GM19328 (cell line): ENCODE measurements at regions not wholly inside any gene's neighbourhood (a gene's known extent, or its start where the extent isn't known, plus 50 kb on each side); places are given as distances from the start of the nearest gene placed in this dataset.

Source experiments
- ATAC-seq: cut with Tn5 transposase; IDR thresholded peaks from one replicate; pipeline ENCODE4 v1.9.1; 2021; ENCODE audit warnings: mild to moderate bottlenecking, moderate library complexity; ENCODE audit not compliant: unreplicated experiment

GRCh38 chr10:43981232-43981631 is 332.6 kb upstream of the ZNF32 start:
- no peak for ATAC-seq

DNA sequence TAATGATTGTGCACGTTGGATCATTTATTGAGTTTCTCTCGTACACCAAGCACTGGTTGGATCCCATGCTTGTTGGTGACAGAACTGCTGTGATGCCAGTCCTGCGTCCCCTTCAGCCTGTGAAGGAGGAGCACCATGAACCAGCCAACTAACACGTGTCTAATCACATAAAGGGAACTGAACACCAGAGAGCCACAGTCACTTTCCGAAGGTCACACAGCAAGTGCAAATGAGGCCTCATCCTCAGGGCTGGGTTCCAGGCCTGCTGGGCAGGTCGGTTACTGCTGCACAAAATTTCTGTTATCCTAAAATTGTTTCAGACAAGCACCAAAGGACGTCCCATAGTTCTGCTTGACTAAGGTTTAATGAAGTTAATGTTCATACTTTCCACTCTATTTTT is 332.0 kb upstream of the ZNF32 start:
- no peak for ATAC-seq

GRCh38 chr10:43980313-43980712 is 331.6 kb upstream of the ZNF32 start:
- ATAC-seq = no peak

DNA sequence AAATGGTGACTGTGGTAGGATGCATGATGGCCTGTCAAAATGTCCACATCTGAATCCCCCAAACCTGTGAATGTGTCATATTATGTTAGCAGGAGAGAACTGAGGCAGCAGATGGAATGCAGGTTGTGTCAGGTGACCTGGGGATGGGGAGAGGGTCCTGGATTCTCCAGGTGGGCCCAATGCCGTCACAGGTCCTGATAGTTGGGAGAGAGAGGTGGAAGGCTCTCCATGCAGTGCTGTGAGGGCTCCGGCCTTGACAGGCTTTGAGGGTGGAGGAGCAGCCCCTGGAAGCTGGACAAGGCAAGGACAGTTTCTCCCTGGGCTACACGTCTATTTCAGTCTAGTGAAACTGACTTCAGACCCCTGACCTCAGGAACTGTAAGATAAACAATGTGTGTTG is 330.9 kb upstream of the ZNF32 start:
- ATAC-seq = no peak

DNA sequence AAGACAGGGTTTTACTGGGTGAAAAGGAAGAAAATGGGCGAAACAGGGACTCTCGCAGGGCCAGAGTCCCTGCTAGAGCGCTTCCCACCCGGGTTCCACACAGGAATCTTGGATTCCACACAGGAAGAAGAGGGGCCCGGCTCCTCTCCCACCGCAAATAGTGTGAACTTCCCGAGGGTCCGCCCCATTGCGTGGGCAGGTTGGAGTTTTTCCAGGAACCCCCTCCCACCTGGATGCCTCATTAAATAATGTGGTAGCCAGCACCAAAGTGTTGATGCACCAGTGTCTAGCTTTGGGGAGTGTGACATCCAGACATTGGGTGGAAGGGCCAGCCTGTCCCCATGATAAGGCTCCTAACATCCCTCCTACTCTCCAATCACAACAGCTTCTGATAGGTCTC is 330.3 kb upstream of the ZNF32 start:
- ATAC-seq = no peak

DNA sequence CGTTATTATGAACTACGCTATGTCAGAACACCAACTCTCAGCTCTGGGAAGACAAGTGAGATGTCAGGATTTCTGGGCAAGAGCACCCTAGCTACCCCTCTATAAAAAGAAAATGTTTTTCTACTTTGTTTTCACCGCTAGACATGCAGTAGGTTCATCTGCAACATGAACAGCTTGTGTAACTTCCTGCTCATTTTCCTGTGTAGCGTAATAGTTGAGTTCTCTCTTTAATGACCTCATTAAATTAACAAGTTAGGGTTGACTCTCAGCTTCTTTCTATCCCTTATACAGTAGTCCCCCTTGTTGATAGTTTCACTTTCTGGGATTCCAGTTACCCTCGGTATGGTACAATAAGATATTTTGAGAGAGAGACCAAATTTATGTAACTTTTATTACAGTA is 329.4 kb upstream of the ZNF32 start:
- no peak for ATAC-seq

DNA sequence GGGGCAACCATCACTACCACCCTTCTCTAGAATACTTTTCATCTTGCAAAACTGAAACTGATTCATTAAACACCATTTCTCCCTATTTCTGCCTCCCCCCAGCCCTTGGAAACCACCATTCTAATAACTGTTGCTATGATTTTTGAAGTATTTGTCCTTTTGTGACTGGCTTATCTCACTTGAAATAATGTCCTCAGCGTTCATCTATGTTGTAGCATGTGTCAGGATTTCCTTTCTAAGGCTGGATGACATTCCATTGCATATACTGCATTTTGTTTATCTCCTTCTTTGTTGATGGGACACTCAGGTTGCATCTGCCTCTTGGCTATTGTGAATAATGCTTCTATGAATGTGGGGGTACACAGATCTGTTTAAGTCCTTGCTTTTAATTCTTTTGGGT is 327.6 kb upstream of the ZNF32 start:
- ATAC-seq = no peak

GRCh38 chr10:43973801-43974200 is 325.1 kb upstream of the ZNF32 start:
- no peak for ATAC-seq

GRCh38 chr10:43972976-43973647 is 324.4 kb upstream of the ZNF32 start:
- ATAC-seq = no peak

DNA sequence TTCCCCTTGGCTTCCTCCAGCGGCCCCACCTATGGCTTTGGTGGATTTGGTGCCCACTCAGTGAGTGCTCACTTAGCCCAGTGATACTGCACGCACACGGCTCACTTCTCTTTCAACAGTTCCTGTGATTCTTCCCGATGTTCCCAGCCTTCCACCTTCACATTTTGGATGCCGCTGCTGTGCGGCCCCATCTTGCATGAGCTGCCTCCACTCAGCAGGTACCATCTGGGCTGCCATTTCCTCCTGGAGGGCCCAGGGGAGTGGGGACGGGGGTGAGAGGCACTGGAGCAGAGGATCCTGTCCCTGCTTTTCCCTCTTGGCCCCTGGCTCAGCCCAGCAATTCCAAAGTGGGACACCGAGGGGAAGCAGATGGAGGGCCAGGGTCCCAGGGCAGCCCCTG is 323.3 kb upstream of the ZNF32 start:
- no peak for ATAC-seq

DNA sequence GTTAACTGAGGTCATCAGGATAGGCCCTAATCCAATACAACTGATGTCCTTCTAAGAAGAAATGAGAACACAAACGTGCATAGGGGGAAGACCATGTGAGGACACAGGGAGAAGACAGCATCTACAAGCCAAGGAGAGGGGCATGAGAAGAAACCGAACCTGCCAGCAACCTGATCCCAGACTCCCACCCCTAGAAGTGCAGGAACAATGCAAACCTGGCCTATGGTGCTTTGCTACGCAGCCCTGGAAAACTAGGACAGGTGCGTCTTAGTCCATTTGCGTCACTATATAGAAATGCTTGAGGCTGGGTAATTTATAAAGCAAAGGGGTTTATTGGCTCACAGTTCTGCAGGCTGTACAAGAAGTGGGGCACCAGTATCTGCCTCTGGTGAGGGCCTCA is 322.6 kb upstream of the ZNF32 start:
- no peak for ATAC-seq

GRCh38 chr10:43970717-43971116 is 322.0 kb upstream of the ZNF32 start:
- no peak for ATAC-seq

- no peak for ATAC-seq
Observed at GRCh38 chr10:43970018-43970698, 321.5 kb upstream of the ZNF32 start.

DNA sequence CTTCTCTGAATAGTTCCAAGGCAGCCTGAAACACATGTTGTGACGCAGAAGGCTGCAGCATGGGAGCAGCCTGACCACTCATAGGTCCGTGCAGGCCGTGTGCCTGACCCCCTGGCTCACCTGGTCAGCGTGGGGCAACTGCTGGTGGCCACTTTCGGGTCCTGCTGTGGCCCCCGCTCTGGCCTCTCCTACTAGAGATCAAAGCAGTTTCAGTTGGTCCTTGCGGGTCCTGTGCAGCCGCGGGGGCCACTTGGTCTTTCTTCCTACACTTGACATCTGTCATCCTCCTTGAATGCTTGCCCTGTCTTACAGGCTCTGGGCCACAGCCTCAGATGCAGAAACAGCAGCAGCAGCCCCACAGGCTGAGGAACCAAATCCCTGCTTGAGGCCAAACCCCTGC is 320.8 kb upstream of the ZNF32 start:
- no peak for ATAC-seq

DNA sequence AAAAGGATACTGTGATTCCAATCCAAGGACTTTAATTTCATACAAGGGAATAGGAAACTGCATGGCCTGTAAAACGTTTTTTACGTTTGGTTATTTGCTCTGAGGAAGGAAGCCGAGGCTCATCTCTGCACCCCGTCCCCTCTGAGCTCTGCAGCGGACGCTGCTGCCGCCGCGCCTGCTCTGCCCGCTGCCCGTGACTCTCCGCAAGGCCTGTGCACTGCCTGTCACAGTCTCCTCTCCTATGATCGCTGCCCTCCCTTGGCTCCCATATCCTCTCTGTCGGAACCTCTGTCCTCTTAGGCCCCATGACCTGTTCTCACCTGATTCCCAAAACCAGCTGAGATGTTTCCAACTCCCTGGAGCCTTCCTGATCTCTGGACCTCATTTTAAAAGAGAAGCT is 320.3 kb upstream of the ZNF32 start:
- ATAC-seq = no peak

DNA sequence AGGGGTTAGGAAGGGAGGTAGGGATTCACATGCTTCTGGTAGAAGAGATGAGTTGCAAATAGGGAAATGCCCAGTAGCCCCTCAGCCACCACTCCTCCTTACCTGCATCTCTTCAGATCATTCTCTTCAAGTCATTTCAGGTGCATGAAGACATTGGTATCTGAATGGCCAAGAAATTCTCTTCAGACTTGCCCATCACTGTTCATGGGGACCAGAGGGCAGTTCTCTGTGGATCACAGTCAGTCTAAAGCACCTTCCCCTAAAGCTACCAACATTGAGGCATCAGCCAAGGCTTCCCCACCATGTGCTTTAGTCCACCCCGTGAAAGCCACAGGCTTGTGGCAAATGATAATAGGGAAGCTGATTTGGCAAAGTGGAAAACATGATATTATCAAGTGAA is 319.4 kb upstream of the ZNF32 start:
- no peak for ATAC-seq

GRCh38 chr10:43966571-43966965 is 317.9 kb upstream of the ZNF32 start:
- ATAC-seq = no peak

GRCh38 chr10:43965918-43966570 is 317.4 kb upstream of the ZNF32 start:
- no peak for ATAC-seq

DNA sequence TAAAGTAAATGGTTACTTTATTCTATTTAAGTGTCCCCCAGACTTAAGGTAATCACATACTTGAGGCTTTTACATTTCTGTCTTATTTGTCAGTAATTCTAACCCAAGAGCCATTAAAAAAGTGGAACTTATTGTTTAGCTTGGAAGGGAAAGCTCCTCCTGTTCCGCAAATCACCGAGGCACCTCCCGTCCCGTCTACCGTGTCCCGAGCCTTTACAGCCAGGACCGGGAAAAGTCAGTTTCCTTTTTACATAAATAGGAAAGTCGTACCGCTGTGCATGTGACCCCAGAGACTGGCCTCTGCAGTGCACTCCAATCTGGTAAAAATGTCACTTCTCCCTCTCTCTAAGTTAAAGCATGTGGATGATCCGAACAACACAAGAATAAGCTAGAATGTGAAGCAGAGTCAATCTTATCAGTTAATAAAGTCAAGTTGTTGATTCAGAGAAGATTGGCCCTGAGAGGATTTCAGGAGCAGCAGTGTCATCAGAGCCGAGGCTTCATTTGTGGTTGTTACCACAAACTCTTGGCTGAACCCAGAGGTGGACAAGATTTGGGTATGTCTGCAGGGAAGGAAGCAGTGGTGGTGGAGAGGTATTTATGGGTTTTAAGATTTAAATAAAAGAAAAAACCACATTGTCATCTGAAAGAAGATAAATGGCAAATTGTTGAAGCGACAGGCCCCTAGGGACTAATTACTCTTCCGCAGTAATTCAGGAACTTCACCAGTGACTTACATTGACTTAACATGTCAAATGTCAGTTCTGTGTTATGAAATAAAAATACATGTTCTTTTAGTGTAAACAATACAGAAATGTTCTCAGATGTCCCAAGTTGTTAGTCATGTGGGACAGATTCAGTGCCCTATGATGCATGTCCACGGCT is 316.6 kb upstream of the ZNF32 start:
- ATAC-seq = no peak

DNA sequence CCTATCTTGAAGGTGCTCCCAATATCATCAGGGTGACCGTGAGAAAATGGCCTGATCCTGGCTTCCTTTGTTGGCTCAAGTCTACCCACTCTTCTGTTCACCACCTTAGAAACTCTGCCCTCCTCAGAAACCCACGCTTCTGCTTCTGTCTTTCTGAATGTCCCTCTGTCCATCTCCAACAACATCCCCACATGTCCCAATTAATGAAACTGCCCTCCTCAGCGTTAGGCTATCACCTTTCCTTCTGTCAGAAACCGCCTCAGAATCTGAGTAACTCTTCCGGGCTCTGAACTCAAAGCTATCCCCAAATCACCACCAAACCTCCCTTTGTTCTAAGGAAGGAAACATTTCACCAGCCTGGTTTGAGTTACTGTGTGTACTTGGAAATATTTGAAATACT is 315.8 kb upstream of the ZNF32 start:
- ATAC-seq = no peak

- ATAC-seq = no peak
Observed at GRCh38 chr10:43963793-43964425, 315.2 kb upstream of the ZNF32 start.
